T-helper 1 cell treated with Interleukin-12 subunit alpha and Interleukin-12 subunit beta and Interleukin-4 antibody, amounts not matched to agents 30 μg/mL and 1 μg/mL, for 36 hours (primary cell): ENCODE measurements at regions not wholly inside any gene's neighbourhood (a gene's known extent, or its start where the extent isn't known, plus 50 kb on each side); places are given as distances from the start of the nearest gene placed in this dataset.

Experiments
- H3K27ac Mint-ChIP-seq: one replicate; pipeline ENCODE4 v1.8.0; 2021; ENCODE audit warnings: mild to moderate bottlenecking, mixed read lengths
- H3K27me3 Mint-ChIP-seq: one replicate; pipeline ENCODE4 v1.8.0; 2021; ENCODE audit warnings: low read depth, mixed read lengths
- H3K36me3 Mint-ChIP-seq: one replicate; pipeline ENCODE4 v1.8.0; 2021; ENCODE audit warnings: low read depth, mixed read lengths
- H3K4me1 Mint-ChIP-seq: one replicate; pipeline ENCODE4 v1.8.0; 2021; ENCODE audit warnings: low read depth, mixed read lengths
- H3K4me3 Mint-ChIP-seq: one replicate; pipeline ENCODE4 v1.8.0; 2021; ENCODE audit warnings: mild to moderate bottlenecking, moderate library complexity, mixed read lengths
- H3K9me3 Mint-ChIP-seq: one replicate; pipeline ENCODE4 v1.8.0; 2021; ENCODE audit warnings: mixed read lengths

- Mint-ChIP-seq H3K4me3 (no peak overlapping the region), H3K27ac (no peak overlapping the region), H3K9me3 (peaks cover 12% of the 10 kb centered on the region), H3K4me1 (no peaks in the 10 kb centered on the region), H3K36me3 (no peaks in the 10 kb centered on the region), H3K27me3 (no peaks in the 10 kb centered on the region)
Observed at GRCh38 chr16:72426386-72426785, 254.4 kb upstream of the PMFBP1 start.

GRCh38 chr16:72425571-72426341 is 253.8 kb upstream of the PMFBP1 start:
- Mint-ChIP-seq H3K27me3 (no peaks in the 10 kb centered on the region), H3K4me1 (no peaks in the 10 kb centered on the region), H3K27ac (no peak overlapping the region), H3K4me3 (no peak overlapping the region), H3K9me3 (peaks cover 16% of the 10 kb centered on the region), H3K36me3 (no peaks in the 10 kb centered on the region)

DNA sequence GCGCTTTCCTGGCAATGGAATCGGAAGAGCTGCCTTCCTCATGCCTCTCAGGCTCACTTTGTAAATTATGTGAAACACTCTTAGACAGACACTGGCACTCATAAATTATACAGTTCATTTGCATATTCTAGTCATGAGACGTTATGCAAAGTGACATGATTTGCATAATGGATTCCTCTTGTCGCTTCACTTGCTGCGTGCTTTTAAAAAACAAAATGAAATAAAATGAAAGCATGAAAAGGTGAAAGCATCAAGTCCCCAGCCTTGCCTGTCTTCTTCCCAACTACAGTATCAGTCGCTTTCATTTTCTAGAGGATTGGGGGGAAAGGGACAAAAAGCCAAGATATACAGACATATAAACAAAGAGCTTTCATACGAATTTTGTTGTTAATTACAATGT is 252.8 kb upstream of the PMFBP1 start:
- no peak overlapping the region for H3K27ac Mint-ChIP-seq
- no peaks in the 10 kb centered on the region for H3K36me3 Mint-ChIP-seq
- H3K4me1 Mint-ChIP-seq = no peaks in the 10 kb centered on the region
- H3K9me3 Mint-ChIP-seq = peaks cover 16% of the 10 kb centered on the region
- no peak overlapping the region for H3K4me3 Mint-ChIP-seq
- H3K27me3 Mint-ChIP-seq = no peaks in the 10 kb centered on the region

GRCh38 chr16:72422308-72422897 is 250.4 kb upstream of the PMFBP1 start:
- Mint-ChIP-seq H3K4me1 (no peaks in the 10 kb centered on the region), H3K4me3 (no peak overlapping the region), H3K27me3 (no peaks in the 10 kb centered on the region), H3K27ac (no peak overlapping the region), H3K36me3 (no peaks in the 10 kb centered on the region), H3K9me3 (peaks cover 16% of the 10 kb centered on the region)

DNA sequence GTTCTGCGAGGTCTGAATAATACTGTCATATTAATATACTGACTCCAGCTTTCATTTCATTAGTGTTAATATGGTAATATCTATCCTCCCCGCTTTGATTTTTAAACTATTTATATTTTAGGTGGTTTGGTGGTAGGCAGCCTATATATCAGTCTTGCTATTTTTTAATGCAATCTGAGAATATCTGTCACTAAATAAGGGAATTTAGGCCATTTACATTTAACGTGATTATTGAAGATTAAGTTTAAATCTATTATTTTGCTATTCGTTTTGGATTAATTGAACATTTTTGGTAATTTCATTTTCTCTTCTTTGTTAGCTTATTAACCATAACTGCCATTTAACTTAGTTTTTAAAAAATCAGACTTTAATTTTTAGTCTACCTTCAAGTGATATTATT is 247.7 kb upstream of the PMFBP1 start:
- Mint-ChIP-seq H3K4me3 (no peak overlapping the region), H3K27me3 (no peaks in the 10 kb centered on the region), H3K9me3 (peaks cover 19% of the 10 kb centered on the region), H3K27ac (no peak overlapping the region), H3K4me1 (no peaks in the 10 kb centered on the region), H3K36me3 (no peaks in the 10 kb centered on the region)

DNA sequence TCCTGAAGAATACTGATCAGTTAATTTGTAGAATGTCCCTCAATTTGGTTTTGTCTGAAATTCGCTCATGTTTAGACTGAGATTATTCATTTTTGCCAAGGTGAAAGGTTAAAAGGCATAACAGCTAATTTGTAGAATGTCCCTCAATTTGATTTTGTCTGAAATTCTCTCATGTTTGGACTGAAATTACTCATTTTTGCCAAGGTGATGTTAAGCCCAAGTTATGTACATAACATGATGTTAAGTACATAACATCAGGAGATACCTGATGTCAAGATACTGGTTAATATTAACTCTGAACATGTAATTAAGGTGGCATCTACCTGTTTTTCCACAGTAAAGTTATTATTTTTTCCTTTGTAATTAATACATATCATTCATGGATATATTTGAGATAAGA is 243.4 kb upstream of the PMFBP1 start:
- peaks cover 3% of the 10 kb centered on the region for H3K9me3 Mint-ChIP-seq
- no peaks in the 10 kb centered on the region for H3K4me1 Mint-ChIP-seq
- no peaks in the 10 kb centered on the region for H3K27me3 Mint-ChIP-seq
- no peak overlapping the region for H3K4me3 Mint-ChIP-seq
- H3K27ac Mint-ChIP-seq = no peak overlapping the region
- H3K36me3 Mint-ChIP-seq = no peaks in the 10 kb centered on the region

DNA sequence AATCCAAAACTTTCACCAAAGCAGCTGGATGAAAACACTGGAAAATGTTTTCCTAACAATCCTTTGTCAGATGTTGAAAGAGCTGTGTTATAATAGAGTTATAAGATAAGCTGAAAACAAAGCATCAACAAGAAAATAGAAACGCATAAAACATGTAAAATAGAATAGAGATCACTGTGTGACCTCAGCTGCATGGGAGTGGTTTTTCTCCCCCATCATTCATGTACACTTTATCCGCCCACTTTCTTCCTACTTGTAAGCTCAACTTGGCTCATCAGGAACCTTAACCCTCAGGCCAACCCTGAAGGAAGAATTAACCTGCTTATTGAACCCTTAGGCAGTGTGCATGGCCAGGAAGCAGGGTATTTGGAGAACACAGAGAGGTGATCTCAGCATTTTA is 238.5 kb upstream of the PMFBP1 start:
- no peaks in the 10 kb centered on the region for H3K4me1 Mint-ChIP-seq
- no peaks in the 10 kb centered on the region for H3K27me3 Mint-ChIP-seq
- H3K4me3 Mint-ChIP-seq = no peak overlapping the region
- H3K9me3 Mint-ChIP-seq = peaks cover 3% of the 10 kb centered on the region
- no peak overlapping the region for H3K27ac Mint-ChIP-seq
- H3K36me3 Mint-ChIP-seq = no peaks in the 10 kb centered on the region

DNA sequence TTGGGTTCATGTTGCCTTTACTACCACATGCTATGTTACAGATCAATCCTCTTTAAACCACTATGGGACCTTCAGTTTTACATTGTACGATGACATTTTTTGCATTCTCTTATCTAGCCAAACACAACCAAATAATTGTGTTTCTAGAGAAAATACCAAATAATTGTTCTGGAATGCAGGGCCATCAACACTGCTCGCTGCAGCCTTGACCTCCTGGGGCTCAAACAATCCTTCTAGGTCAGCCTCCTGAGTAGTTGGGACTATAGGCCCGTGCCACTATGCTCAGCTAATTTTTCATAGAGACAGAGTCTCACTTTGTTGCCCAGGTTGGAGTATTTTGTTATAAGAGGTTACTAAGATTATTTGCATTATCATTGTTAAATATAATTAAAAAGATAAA is 237.5 kb upstream of the PMFBP1 start:
- no peak overlapping the region for H3K4me3 Mint-ChIP-seq
- H3K36me3 Mint-ChIP-seq = no peaks in the 10 kb centered on the region
- H3K27me3 Mint-ChIP-seq = no peaks in the 10 kb centered on the region
- no peak overlapping the region for H3K27ac Mint-ChIP-seq
- no peaks in the 10 kb centered on the region for H3K9me3 Mint-ChIP-seq
- no peaks in the 10 kb centered on the region for H3K4me1 Mint-ChIP-seq

DNA sequence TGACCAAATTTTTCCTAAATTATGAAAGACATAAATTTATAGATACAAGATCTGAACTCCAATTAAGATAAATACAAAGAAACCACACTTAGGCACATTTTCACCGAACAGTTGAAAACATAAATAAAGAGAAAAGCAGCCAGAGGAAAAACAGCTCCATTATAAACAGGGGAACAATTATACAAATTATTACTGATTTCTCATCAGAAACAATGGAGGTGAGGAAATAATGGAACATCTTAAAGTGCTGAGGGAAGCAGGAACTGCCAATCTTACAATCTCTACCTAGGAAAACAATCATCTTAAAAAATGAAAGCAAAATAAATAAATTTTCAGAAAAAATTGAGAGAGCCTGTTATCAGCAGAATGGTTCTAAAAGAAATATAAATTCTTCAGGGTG is 234.4 kb upstream of the PMFBP1 start:
- no peaks in the 10 kb centered on the region for H3K36me3 Mint-ChIP-seq
- no peak overlapping the region for H3K27ac Mint-ChIP-seq
- no peaks in the 10 kb centered on the region for H3K9me3 Mint-ChIP-seq
- no peaks in the 10 kb centered on the region for H3K27me3 Mint-ChIP-seq
- H3K4me3 Mint-ChIP-seq = no peak overlapping the region
- no peaks in the 10 kb centered on the region for H3K4me1 Mint-ChIP-seq

DNA sequence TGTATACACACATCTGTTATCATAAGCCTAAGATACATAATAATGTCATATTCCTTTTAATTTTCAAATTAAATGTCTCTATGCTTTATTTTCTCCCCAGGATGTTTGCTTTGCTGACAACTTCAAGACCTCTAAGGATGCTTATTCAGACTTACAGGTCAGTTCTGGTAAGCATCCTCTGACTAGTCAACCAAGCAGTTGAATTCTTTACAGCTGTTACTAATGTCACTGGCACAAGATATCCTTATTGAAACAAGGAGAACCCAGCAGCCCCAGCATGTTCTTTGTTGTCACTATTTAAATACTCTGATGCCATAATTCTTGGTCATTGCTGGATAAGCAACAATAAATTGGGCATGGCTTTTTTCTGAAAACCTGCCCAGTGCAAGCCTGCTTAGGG is 232.3 kb upstream of the PMFBP1 start:
- no peaks in the 10 kb centered on the region for H3K27me3 Mint-ChIP-seq

DNA sequence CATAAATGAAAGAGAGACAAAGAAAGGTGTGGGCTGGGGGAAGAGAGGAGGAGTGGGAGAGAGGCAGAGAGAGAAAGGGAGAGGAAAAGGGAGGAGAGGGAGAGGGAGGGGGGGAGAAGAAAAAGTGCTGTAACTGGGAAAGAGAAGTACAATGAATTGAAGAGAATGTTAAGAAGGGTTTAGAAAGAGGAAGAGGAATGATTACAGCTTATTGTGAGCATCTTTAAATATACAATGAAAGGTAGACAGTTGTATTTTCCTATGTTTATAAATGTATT is 229.1 kb upstream of the PMFBP1 start:
- Mint-ChIP-seq H3K27ac (no peak overlapping the region), H3K27me3 (no peaks in the 10 kb centered on the region), H3K4me3 (no peak overlapping the region), H3K9me3 (no peaks in the 10 kb centered on the region), H3K4me1 (no peaks in the 10 kb centered on the region), H3K36me3 (no peaks in the 10 kb centered on the region)

More for the DNA sequence above, 232.3 kb upstream of the PMFBP1 start:
- Mint-ChIP-seq H3K36me3 (no peaks in the 10 kb centered on the region), H3K4me1 (no peaks in the 10 kb centered on the region), H3K4me3 (no peak overlapping the region), H3K9me3 (no peaks in the 10 kb centered on the region), H3K27ac (no peak overlapping the region)

DNA sequence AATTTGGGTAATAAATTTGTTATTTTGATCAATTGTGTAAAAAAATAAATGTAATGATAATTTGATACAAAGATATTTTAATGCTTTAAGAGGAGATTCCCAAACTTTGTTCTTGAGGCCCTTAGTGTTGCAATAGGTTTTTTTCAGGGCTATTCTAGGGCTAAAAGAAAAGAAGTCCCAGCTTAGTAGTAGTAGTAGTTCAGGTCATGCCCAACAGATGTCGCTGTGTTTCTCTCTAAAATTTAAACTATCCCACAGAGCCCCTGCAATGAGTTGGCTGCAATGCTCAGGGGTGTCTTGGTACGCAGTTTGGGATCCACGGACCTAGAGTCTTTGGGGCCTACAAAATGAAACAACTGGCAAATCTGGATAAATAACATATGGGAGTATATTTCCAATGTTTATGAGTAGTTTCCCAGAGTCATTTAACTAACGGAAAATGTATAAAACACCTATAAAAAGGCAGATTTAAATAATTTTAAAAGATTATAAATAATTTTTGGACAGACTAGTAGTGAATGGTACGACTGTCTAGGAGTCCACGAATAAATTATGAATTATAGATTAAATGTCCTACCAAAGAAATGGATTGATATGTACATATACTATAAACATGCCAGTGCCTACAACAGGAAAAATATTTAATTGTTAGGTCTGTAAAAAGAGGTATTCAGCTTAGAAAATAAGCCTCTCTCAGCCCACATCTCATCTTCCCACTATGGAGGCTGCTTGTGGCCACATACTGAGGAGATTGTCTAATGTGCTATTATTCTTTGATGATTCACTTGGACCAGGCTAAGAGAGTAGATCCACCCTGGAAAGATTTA is 228.5 kb upstream of the PMFBP1 start:
- Mint-ChIP-seq H3K36me3 (no peaks in the 10 kb centered on the region), H3K27ac (no peak overlapping the region), H3K9me3 (no peaks in the 10 kb centered on the region), H3K4me3 (no peak overlapping the region), H3K4me1 (no peaks in the 10 kb centered on the region), H3K27me3 (no peaks in the 10 kb centered on the region)

DNA sequence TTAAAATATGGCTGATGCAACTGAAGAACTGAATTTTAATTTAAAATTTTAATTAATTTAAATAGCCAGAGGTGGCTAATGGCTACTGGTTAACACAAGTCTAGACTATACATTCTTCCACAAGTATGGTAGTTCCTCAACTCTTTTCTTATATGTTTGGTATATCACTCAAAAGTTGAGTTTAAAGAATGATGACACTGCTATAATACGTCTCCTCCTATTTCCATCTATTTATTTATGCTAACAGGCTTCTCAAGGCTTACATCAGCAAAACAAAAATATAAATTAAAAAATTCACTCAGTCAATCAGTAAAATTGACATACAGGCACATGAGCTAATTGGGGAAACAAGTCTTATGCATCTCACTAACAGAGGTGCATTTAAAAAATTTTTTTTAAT is 227.9 kb upstream of the PMFBP1 start:
- no peaks in the 10 kb centered on the region for H3K36me3 Mint-ChIP-seq

GRCh38 chr16:72397876-72398275 is 225.9 kb upstream of the PMFBP1 start:
- no peaks in the 10 kb centered on the region for H3K36me3 Mint-ChIP-seq
- H3K4me3 Mint-ChIP-seq = no peak overlapping the region
- H3K9me3 Mint-ChIP-seq = peaks cover 5% of the 10 kb centered on the region
- no peaks in the 10 kb centered on the region for H3K27me3 Mint-ChIP-seq
- no peaks in the 10 kb centered on the region for H3K4me1 Mint-ChIP-seq
- H3K27ac Mint-ChIP-seq = no peak overlapping the region

More for the DNA sequence above, 227.9 kb upstream of the PMFBP1 start:
- Mint-ChIP-seq H3K9me3 (peaks cover under 1% of the 10 kb centered on the region), H3K27me3 (no peaks in the 10 kb centered on the region), H3K4me3 (no peak overlapping the region), H3K4me1 (no peaks in the 10 kb centered on the region), H3K27ac (no peak overlapping the region)

- Mint-ChIP-seq H3K27ac (no peak overlapping the region), H3K9me3 (peaks cover 5% of the 10 kb centered on the region), H3K27me3 (no peaks in the 10 kb centered on the region), H3K36me3 (no peaks in the 10 kb centered on the region), H3K4me3 (no peak overlapping the region), H3K4me1 (no peaks in the 10 kb centered on the region)
Observed at GRCh38 chr16:72394526-72394925, 222.6 kb upstream of the PMFBP1 start.
